AG08396 (cell line): ENCODE measurements at regions not wholly inside any gene's neighbourhood (a gene's known extent, or its start where the extent isn't known, plus 50 kb on each side); places are given as distances from the start of the nearest gene placed in this dataset.

Source experiments
- DNase-seq: peaks from one replicate; pipeline ENCODE4 v3.0.0; 2012; ENCODE audit warnings: low spot score, mixed read lengths

DNA sequence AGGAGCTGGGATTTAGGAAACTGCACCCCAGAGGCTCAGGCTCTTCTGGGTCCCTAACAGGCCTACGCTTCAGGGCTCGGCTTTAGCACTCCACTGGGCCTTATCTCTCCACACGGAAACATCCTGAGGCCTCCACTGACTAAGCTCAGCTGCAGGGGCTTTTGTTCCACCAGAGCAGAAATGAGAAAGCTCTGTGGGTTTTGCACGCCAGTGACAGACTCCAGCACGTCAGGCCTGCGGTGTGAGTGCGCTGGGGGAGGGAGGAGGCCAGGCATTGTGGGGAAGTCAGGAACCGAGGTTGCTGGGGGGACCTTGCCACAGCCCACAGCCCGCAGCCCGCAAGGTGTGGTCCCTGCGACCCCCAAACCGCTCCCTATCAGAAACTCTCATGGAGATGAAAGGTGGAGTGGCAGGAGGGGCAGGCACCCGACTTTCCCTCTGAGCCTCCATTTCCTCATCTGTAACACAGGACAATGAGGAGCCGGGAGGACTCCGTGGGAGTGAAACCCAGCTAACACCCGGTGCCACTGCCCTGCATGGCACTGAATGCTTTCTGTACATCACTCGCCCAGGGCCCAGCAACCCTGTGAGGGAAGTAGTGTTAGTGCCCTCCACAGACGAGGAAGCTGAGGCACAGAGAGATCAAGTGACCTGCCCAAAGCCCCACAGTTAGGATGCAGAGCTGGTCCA lies 106.5 kb downstream of the TPRA1 start:
- DNase-seq, result no peak

DNA sequence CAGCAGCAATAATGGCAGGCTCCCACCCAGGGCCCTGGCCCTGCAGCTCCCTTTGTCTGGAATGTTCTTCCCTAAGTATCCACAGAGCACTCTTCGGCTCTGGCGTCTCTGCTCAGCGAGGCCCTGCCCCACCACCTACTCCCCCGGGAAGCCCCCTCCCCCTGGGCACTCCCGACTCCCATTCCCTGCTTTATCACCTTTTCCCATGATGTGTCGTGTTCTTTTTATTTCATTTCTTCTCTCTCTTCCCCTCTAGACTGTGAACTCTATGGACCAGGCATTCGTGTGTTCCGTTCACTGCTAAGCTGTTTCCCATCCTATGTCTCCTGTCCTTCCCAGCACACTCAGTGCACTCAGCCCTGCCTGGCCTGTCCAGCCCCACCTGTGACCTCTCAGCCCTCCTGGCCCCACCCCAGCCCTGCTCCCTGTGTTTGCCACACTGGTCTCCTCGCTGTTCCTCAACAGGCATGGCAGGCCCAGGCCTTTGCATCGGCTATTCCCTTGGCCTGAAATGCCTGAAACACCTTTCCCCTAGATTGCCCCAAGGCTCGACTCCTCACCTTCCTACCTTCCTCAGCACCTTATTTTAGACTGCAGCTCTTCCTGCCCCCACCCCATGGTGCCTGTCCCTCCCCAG lies 107.4 kb downstream of the TPRA1 start:
- no peak for DNase-seq

DNA sequence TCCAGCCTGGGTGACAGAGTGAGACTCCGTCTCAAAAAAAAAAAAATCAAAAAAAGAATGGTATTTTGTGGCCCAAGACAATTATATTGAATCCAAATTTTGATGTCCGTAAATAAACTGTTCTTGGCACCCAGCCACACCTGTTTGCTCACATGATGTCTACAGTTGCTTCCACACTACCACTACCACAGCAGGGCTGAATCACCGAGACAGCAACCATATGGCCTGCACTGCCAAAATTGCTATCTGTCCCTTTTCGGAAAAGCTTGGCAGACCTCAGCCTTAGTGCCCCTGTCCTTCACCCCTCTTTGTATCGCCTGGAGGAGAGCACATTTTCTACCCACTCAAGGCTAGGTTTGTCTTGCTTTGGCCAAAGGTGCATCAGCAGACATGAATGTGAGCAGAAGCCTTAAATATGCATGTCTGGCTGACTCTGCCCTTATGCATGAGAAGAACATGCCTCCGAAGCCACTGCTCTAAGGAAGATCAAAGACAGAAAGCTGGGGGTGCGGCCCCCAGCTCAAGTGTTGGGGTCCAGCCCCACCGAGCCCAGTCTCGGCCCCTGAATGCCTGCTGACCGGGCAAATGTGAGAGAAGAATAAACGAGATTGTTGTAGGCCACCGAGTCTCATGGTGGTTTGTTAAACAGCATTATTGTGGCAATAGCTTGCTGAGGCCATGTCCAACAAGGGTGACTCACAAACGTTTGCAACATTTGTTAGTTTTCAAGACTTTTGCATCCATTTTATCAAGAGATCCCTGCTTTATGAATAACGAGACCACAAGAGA lies 108.1 kb downstream of the TPRA1 start:
- DNase-seq, result no peak

DNA sequence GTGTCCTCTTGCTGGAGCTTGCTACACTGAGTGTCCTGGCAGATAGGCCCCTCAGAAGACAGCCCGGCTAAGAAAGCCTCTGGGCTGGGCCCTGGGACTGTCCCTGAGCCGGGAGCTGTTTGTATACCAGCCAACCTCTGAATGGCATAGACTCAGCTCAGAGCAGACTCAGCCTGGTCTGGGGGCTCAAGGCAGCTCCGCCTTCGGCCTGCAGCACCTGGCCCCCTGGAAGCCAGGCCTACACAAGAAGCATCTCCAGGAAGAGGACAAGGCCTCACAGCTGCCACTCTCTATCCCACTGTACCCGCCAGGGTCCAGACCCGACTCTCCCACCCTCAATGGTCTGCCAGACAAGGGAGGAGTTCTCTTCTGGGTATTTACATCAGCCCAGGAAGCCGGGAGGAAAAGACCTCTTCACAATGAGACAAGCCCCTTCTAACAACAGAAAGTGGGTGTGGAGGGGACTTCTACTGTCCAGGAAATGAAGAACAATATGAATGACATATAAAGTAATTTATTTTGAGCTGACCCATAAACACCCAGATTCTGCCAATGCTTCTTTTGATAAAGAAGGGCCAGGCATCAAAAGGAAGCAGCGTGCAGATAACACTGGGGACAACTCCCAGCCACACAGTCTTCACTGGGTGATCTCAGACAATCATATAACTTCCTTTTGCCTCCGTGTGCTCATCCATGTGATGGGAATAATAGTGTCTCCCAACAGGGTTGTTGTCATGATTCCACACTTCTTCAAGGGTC lies 110.2 kb downstream of the TPRA1 start:
- DNase-seq, result no peak

DNA sequence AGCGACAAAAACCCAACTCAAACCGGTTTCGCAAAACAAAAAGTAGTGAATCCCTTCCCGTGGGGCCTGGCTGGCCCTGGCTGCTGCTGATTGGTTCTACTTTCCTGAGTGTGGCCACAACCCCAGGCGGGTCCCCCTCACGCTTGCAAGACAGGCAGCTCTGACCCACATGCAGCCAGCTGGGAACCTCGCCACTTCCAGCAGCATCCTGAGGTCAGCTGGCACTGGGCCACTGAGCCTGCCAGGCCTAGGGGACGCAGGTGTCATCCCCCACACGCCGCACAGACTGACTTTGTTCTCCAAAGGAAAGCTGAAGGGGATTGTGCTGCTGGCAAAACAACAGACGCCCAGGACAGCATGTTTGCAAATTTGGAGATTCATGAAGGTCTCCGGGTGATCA lies 111.1 kb downstream of the TPRA1 start:
- DNase-seq, result no peak

DNA sequence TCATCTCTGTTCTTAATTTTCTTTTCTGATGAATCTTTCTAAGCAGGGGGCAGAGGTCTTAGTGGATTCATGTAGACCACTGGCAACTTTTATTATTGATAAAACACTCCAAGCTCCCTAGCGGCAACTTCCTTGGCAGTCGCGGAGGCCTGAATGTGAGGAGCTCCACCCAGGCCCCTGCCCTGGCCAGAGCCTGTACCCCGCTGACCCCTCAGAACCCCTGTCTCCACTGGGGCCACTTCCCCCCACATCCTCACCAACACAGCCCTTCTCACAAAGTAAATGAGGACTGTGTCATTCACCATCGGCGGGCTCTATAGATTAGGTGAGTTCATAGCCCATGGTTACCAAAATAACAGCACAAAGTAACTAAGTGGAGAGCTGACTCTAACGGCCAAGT lies 111.6 kb downstream of the TPRA1 start:
- DNase-seq, result no peak

DNA sequence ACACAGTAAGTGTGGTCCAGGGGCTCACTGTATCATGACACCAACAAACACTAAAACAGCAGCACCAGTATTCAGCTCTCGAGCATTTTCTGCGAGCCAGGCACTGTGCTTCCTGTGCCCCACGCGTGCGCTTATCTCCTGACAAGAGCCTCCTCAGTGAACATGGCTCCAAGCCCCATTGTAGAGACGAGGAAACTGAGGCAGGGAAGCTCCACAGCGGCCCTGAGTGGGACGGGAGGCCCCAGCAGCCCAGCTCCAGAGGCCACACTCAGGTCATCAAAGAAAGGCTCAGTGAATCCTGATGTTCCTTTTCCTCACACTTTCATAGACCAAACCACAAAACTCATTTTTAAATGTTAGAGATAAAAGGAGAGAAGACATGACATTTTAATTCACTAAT lies 113.1 kb downstream of the TPRA1 start:
- DNase-seq, result no peak

DNA sequence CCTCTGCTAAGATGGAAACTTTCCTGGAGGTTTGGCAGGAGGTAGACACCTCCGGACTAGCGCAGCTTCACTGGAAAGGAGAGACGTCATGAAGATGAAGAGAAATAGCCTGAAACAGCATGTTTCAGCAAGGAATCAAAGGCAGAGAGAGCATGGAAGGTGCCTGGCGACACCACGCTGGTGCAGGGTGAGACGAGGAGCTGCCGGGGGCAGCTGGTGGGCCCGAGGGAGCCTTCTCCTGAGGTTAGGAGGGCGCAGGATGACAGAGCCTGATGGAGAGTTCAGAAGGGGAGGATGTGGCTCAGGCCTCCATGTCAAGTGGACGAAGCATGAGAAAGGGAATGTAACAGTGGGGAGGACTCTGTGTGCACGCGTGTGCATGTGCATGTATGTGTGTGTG lies 113.6 kb downstream of the TPRA1 start:
- no peak for DNase-seq

DNA sequence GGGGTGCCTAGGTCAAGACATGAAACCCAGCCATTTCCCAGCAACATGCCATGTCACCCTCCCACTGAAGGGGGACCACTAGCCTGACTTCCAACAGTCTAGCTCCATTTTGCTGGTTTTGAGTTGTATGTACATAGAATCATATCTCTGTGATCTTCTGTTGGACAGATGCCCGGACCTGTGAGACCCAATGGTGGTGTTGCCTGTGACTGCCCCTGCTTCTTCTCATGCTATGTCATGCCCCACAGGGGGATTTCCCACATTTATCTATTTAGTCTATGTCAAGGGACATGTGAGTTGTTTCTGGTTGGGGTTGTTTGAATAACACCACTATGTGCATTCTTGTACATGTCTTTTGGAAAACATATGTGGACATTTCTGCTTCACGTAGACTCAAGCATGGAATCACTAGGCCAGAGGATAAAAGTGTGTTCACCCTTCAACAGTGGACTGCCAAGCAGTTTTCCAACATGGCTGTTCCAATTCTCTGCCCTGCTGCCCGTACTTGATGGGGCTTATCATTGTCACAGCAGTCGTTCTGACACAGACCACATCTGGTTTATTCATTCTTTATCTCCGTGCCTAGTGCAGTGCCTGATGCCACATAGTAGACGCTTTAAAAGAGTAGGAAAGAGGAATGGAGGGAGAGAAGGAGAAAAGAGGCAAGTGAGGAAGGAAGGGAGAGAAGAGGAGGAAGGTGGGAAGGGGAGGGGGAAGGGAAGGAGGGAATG lies 114.4 kb downstream of the TPRA1 start:
- DNase-seq, result no peak

DNA sequence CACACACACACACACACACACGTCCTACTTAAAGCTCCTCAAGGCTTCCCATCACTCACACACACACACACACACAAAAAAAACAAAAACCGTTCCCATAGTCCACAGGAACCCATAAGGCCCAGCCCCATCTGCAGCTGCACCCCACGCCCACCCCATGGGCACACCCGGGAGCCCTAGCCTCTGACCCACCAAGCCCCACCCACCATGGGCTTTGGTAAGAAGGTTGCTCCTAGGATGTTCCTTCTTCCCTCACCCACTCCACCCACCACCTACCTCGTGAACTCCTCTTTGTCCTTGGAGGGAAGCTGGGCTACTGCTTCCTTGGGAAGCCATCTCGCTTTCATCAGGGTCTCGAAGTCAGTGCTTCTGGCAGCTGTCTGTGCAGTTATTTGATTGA lies 115.1 kb downstream of the TPRA1 start:
- DNase-seq, result no peak

DNA sequence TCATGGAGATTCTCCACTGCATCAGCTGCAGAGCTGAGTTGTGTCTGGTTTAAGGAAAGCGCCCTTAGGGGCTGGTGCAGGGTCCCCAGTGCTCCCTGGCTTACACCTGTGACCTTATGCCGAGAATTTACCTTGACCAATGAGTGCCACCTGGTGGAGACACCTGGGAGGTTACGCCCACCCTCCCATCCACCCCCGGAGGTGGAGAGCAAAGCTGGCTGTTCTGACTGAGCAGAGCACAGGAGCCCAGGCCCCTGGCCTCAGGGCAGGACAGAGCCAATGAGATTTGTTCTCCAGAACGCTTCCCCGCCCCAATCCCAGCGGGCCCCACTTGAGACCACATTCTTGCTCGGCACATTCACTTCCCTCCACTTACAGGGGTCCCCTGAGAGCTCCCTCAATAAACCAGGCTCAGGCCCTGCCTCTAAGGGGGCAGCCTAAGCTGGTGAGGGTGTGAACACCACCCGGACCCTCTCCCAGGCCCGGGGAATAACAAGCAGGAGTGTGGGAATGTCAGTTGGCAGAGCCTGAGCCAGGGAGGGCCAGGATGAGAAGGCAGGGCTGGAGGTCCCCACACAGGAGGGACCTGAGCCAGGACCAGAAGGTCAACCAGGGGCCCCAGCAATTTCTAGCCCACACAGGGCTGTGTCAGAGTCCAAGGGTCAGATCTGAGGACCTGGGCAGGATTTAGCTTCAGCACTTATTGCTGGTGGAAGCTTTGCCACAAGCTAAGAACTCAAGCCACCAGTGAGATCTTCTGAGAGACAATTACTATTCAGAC lies 117.1 kb downstream of the TPRA1 start:
- DNase-seq, result no peak

DNA sequence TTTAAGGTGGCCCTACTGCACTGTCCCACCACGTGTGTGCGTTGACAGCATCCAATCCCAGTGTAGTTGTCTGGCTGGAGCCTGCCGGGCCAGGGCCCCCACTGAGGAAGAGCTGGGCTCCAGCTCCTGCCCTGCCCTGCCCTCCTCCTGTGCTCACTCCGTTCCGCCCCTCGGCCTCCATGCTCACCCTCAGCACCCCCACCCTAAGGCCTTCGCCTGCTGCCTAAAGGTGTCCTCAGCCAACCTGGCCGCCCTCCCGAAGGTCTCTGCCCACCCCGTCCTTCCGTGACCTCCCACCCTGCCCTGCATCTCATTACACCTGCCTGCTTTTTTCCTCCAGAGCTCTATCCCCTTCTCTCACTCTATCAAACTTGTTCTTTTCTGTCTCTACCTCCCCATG lies 118.0 kb downstream of the TPRA1 start:
- no peak for DNase-seq

DNA sequence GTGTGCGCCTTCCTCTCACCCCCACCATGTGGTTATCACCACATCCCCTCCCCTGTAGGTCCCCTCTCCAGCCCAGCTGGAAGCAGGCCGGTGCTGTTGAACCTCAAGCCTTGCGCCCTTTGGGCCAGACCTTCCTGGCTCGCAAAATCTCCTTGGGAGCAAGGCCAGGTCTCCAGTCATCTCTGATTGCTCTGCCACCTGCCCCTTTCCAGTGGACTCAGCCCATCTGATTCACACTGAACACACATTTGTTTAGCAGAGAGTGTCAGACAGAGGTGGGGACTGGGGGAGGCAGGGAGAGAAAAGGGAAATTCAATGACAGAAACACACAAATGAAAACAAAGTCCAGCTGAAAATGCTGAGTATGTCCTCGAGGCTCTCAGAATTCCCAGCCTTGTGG lies 119.4 kb downstream of the TPRA1 start:
- DNase-seq, result no peak

DNA sequence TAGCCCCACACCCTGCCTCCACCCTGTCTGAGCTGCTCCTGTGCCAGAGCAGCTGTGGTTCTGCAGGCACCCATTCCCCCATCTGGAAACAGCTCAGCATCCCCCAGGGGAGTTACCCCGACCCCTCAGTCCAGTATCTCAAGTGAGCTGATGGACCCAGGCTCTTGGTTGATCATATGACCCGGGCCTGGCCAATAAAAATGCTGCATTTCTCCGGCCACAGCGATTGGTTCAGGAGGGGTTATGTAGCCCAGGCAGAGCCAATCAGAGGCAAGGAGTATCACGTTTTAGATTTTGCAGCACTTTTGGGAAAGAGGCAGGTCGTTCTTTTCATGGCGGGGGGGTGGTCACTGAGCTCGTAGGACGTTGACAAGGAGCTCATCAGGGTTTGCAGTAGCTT lies 120.8 kb downstream of the TPRA1 start:
- no peak for DNase-seq

DNA sequence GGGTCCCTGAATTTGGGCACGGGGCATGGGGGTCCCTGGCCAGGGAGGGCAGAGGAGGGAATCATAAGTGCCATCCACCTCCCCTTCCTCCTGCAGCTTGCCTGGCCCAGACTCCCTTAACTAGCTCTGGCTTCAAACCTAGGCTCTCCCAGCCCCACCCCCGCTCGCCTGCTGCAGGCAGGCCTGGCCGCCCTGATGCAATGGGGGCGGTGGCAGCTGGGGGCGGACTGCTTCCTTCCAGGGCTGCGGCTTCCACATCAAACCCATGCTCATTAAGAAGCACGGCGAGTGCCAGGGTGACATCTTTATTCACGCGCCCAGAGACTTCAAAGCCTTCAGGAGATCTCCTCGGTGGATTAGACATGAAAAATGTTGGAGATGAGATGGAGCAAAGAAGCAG lies 123.1 kb downstream of the TPRA1 start:
- DNase-seq, result no peak

DNA sequence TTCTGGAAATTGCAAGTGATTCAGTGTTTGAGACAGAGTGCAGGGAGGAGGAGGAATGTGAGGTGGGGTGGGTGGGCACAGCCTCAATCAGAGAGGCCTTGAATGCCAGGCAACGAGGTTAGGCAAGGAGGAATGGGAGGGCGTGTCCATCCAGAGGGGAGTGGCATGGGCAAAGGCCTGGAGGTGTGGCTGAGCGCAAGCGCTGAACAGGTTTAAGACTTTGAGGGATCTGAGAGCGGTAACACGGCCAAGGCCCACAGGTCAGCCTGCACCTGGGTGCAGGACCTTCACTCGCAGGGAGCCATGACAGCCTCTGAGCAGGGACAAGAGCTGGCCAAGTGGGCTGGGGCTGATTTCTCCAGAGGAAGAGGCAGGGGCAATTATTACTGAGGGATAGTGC lies 125.9 kb downstream of the TPRA1 start:
- no peak for DNase-seq

DNA sequence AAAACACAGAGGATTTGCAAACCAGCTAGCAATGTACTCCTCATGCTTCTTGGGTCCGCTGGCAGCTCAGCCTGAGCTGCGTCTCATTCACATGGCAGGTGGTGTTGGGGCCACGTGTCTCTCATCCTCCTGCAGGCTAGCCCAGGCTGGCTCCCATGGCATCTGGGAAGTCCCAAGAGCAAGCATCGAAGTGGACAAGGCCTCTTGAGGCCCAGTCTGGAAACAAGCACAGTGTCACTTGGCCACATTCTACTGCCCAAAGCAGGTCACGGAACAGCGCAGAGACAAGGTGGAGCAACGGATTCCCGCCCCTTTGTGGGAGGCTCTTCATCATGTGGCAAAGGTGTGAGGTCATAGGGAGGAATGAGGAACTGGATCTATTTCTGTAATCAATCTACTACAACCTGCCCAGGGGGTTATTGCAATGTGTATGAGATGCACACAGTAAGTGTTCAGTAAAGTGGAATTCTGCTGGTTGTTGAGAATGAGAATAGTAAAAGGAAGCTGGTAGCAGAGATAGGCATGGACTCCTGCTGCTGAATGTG lies 128.3 kb downstream of the TPRA1 start:
- no peak for DNase-seq

DNA sequence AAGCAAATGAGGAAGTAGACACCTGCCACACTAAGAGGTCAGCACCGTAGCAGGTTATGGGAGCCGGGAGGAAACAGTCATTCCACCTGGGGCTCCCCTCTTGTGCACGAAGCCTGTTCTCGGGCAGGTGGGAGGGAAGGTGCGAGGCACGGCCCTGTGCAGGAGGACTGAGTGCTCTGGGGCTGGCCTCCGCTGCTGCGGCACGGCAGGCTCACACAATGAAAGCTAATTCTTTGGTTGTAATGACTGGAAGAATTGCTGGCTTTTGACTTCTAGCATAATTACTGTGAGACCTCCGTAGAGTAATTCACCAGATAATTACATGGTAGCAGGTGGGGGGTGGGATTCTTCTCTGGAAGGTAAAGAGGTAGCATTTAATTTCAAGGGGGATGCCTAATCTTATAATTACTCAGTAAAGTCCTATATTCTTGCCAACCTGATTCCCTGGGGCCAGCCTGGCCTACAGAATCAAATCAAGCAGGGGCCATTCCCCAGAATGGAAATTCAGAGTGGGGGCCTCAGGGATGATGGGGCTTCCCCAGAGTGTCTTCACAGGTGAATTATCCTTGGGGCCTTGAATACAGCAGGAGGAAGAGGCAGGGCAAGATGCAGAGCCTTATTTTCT lies 129.1 kb downstream of the TPRA1 start:
- DNase-seq, result no peak

DNA sequence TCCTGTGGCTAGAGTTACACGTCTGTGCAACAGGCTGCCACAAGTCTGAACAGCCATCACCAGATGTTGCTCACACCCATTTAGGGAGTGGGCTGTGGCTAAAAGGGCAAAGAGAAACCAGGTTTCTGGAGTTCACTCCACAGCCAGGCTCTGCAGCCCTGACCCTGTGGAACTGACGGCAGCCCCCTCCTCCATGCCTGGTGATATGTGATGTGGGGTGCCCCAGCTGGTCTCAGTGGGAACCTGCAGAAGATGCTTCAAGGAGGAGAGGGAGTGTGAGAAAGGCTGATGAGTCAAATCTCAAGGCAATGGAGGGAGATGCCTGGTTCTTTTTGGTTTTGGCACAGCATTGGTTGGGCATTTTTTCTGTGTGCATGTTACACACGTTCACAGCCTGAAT lies 130.6 kb downstream of the TPRA1 start:
- DNase-seq, result no peak
